ENCODE measurements at regions not wholly inside any gene's neighbourhood (a gene's known extent, or its start where the extent isn't known, plus 50 kb on each side); places are given as distances from the start of the nearest gene placed in this dataset.

DNA sequence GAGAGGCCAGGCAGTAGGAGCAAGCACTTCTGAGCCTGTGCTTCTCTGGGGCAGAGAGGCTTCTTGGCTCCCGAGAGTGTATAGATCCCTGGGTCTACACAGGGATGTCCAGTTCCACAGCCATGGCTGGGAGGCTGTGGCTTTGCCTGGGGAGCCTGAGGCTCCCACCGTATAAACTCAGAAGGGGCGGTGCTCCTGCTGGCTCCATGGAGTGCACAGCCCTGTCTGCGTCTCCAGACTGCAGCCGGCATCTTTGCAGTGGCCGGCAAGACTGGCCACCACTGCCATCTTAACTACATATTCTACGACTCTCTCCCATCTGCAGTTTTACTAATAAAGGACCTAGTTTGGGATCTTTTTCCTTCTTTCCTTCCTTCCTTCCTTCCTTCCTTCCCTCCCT is 1253.8 kb downstream of the C4orf33 start:
- no peak for TF ChIP-seq EZH2 (IDR thresholded peaks at IDR 0.05; ENCODE audit: borderline replicate concordance, low read depth, low read length, poor library complexity, severe bottlenecking)
- TF ChIP-seq, protein P1, sequence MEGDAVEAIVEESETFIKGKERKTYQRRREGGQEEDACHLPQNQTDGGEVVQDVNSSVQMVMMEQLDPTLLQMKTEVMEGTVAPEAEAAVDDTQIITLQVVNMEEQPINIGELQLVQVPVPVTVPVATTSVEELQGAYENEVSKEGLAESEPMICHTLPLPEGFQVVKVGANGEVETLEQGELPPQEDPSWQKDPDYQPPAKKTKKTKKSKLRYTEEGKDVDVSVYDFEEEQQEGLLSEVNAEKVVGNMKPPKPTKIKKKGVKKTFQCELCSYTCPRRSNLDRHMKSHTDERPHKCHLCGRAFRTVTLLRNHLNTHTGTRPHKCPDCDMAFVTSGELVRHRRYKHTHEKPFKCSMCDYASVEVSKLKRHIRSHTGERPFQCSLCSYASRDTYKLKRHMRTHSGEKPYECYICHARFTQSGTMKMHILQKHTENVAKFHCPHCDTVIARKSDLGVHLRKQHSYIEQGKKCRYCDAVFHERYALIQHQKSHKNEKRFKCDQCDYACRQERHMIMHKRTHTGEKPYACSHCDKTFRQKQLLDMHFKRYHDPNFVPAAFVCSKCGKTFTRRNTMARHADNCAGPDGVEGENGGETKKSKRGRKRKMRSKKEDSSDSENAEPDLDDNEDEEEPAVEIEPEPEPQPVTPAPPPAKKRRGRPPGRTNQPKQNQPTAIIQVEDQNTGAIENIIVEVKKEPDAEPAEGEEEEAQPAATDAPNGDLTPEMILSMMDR (conservative IDR thresholded peaks at IDR 0.05; ENCODE audit: low read depth, low read length): no peak

Data from A673 (cell line).